K562 (cell line): ENCODE measurements at regions not wholly inside any gene's neighbourhood (a gene's known extent, or its start where the extent isn't known, plus 50 kb on each side); places are given as distances from the start of the nearest gene placed in this dataset.

ENCODE experiments used
- ATAC-seq: fragments of 200-7000 bp; cut with Tn5 transposase; 3 replicates; pipeline ENCODE4 v1.9.1; 2020; ENCODE audit warnings: moderate library complexity
- BruUV-seq: library from RNA; stranded (reverse); fragments of 400-500 nt; replicated peaks from 2 replicates; lab custom pipeline; 2021; lab: Mats Ljungman, UMichigan
- CTCF ChIA-PET: fragments of 300-600 bp; formaldehyde crosslinking; extraction: SDS; loops from one replicate; lab custom pipeline; 2021; ENCODE audit warnings: low intra/inter-chr PET ratio; lab: Yijun Ruan, JAX
- POLR2A ChIA-PET: fragments of 300-600, 350-650 bp; sonication (Branson Sonifier 250); formaldehyde crosslinking; extraction: SDS; loops from one replicate; lab custom pipeline; 2021; ENCODE audit warnings: antibody characterized with exemption, inconsistent platforms; lab: Yijun Ruan, JAX
- DNase-seq, 4 experiments: peaks; one replicate each; pipeline versions ENCODE4 v3.0.0 to v3.0.0-alpha.2; 2011 to 2018; ENCODE audit warnings: low spot score in 3 of 4, mixed read lengths in 3 of 4; ENCODE audit errors: extremely low read depth in 1 of 4
- FAIRE-seq: peaks from 2 replicates; lab custom pipeline; 2011; peaks lifted over from hg19 to GRCh38; lab: Jason Lieb, UNC
- H2AFZ ChIP-seq: 2 replicates; pipeline ENCODE4 v1.6.0; 2011; ENCODE audit warnings: low read depth, low read length, control low read depth, inconsistent platforms
- H3K27ac ChIP-seq: fragments of 200-600 bp; 3 replicates; pipeline ENCODE4 v1.8.0; 2011; ENCODE audit warnings: low read depth, mild to moderate bottlenecking, control low read depth, inconsistent platforms, low read length, moderate library complexity, mixed read lengths; ENCODE audit errors: extremely low read depth
- H3K27me3 ChIP-seq, 2 experiments: fragments of 300-600 bp in 1 of 2; 2 replicates in 1 of 2; 3 replicates in 1 of 2; pipeline versions ENCODE4 v1.6.0 to v1.8.0; 2011; ENCODE audit warnings: inconsistent platforms in 2 of 2, low read length in 2 of 2, mild to moderate bottlenecking in 1 of 2, mixed read lengths in 1 of 2, moderate library complexity in 1 of 2; ENCODE audit not compliant: control insufficient read depth in 2 of 2, insufficient read depth in 2 of 2
- H3K36me3 ChIP-seq: fragments of 300-600 bp; 3 replicates; pipeline ENCODE4 v1.8.0; 2011; ENCODE audit warnings: mild to moderate bottlenecking, low read length, inconsistent platforms; ENCODE audit not compliant: control insufficient read depth, insufficient read depth
- H3K4me1 ChIP-seq, 2 experiments: fragments of 200-600 bp in 1 of 2; replicated peaks in 1 of 2; 2 replicates in 1 of 2; 3 replicates in 1 of 2; pipeline versions ENCODE4 v1.5.1 to v1.8.0; 2011; ENCODE audit warnings: inconsistent platforms in 2 of 2, low read length in 2 of 2, mild to moderate bottlenecking in 1 of 2, mixed read lengths in 1 of 2, moderate library complexity in 1 of 2; ENCODE audit not compliant: control insufficient read depth in 2 of 2, insufficient read depth in 2 of 2
- H3K4me2 ChIP-seq: 2 replicates; pipeline ENCODE4 v1.6.1; 2011; ENCODE audit warnings: low read length, control low read depth, inconsistent platforms, mixed read lengths; ENCODE audit not compliant: insufficient read depth
- H3K4me3 ChIP-seq: fragments of 200-600 bp; sonication (generic), shearing (Covaris generic); 2 replicates; pipeline ENCODE4 v1.5.1; 2016; ENCODE audit warnings: control low read depth, inconsistent platforms
- H3K79me2 ChIP-seq: fragments of 200-600 bp; 3 replicates; pipeline ENCODE4 v1.8.0; 2011; ENCODE audit warnings: low read length, inconsistent platforms; ENCODE audit not compliant: control insufficient read depth, insufficient read depth
- H3K9ac ChIP-seq, 2 experiments: 2 replicates each; pipeline versions ENCODE4 v1.6.0 to v1.6.1; 2011; ENCODE audit warnings: low read depth in 2 of 2, low read length in 2 of 2, control low read depth in 1 of 2, inconsistent platforms in 1 of 2, mild to moderate bottlenecking in 1 of 2, mixed read lengths in 1 of 2; ENCODE audit not compliant: insufficient read depth in 1 of 2
- H3K9me1 ChIP-seq: one replicate; pipeline ENCODE4 v1.6.0; 2011; ENCODE audit warnings: inconsistent platforms, mild to moderate bottlenecking, low read length, moderate library complexity; ENCODE audit not compliant: control insufficient read depth, insufficient read depth
- H3K9me3 ChIP-seq: replicated peaks from 2 replicates; pipeline ENCODE4 v1.5.1; 2011; ENCODE audit warnings: low read depth, low read length, inconsistent platforms; ENCODE audit not compliant: control insufficient read depth, insufficient read depth
- H4K20me1 ChIP-seq: replicated peaks from 2 replicates; pipeline ENCODE4 v1.6.1; 2011; ENCODE audit warnings: low read length, inconsistent platforms, mixed read lengths; ENCODE audit not compliant: control insufficient read depth, insufficient read depth
- BCOR ChIP-seq: fragments of 450-650 bp; IDR thresholded peaks from 2 replicates; pipeline ENCODE4 v1.6.1; 2016
- RBM25 ChIP-seq: fragments of 200-400 bp; formaldehyde crosslinking; IDR thresholded peaks from 2 replicates; pipeline ENCODE4 v1.6.1; 2018; ENCODE audit warnings: low read length, low read depth, moderate library complexity; ENCODE audit not compliant: severe bottlenecking
- SPI1 ChIP-seq: IDR thresholded peaks from 2 replicates; pipeline ENCODE4 v1.6.1; 2011; ENCODE audit warnings: low read depth, low read length, control low read depth, borderline replicate concordance
- TCF7L2 ChIP-seq: fragments of 150-350 bp; IDR thresholded peaks from 2 replicates; pipeline ENCODE4 v1.6.1; 2016; ENCODE audit warnings: low read depth, mild to moderate bottlenecking, low read length, moderate library complexity
- ZNF280A ChIP-seq: fragments of 450-650 bp; IDR thresholded peaks from 2 replicates; pipeline ENCODE4 v1.6.1; 2018; ENCODE audit warnings: mild to moderate bottlenecking, low read depth; ENCODE audit not compliant: partially characterized antibody
- WGBS: fragments of 100-300 bp; shearing (Covaris generic); methylation state at CpG from one replicate; pipeline ENCODE4 v1.1.6; 2016; ENCODE audit warnings: low coverage, mixed read lengths; ENCODE audit not compliant: insufficient coverage; ENCODE audit errors: missing lambda C conversion rate; 5-methylcytosine and 5-hydroxymethylcytosine counted together
- in situ Hi-C: fragments of 300-500 bp; cut with MboI; formaldehyde crosslinking; loops from 4 replicates; pipeline ENCODE4 v1.15.0; 2018; ENCODE audit warnings: inconsistent platforms, mixed read lengths
- intact Hi-C: fragments of 100-400 bp; cut with micrococcal nuclease; formaldehyde crosslinking; loops from 2 replicates; pipeline ENCODE4 v1.14.2; 2022

GRCh38 chr6:135606392-135606791, 108.9 kb upstream of the AHI1 start:
- in situ Hi-C loops, result no loop called here
- WGBS, result 0% methylated on average over 2 of the region's 2 CpGs
- POLR2A ChIA-PET, result no interaction called here

GRCh38 chr6:135608031-135608430, 110.5 kb upstream of the AHI1 start:
- ATAC-seq (no peak), FAIRE-seq (no peak), DNase-seq (no peak)
- H3K9me1 ChIP-seq, result no peaks in the 10 kb centered on the region
- H3K79me2 ChIP-seq, result no peaks in the 10 kb centered on the region
- WGBS, result 2% methylated on average over 3 of the region's 3 CpGs
- H3K4me1 ChIP-seq, result no peaks in the 10 kb centered on the region
- intact Hi-C loops (no loop called here), in situ Hi-C loops (no loop called here)
- H3K4me3 ChIP-seq, result no peak overlapping the region
- no peaks in the 10 kb centered on the region for H3K9me3 ChIP-seq
- TF ChIP-seq ZNF280A (no peak), RBM25 (peak; percentile 90), BCOR (0 out of 2 replicates have a peak, but pooled peaks have one; percentile 28)
- ChIA-PET POLR2A (interaction anchor here (0.6 kb wide), 1 partner anchor 13 kb away, joined by 3 read pairs; no protein-coding TSS in a partner anchor), CTCF (no interaction called here)
- no peaks in the 10 kb centered on the region for H3K36me3 ChIP-seq
- H3K9ac ChIP-seq, result no peak overlapping the region
- no peak overlapping the region for H2AFZ ChIP-seq
- H3K27me3 ChIP-seq, result peaks cover 7 to 17% of the 10 kb centered on the region in 2 experiments; a peak in 3 of 5 replicates
- BruUV-seq, result no TSS peak
- H3K4me2 ChIP-seq, result no peak overlapping the region
- no peaks in the 10 kb centered on the region for H4K20me1 ChIP-seq
- no peak overlapping the region for H3K27ac ChIP-seq

More at GRCh38 chr6:135606392-135606791, 108.9 kb upstream of the AHI1 start:
- ATAC-seq (no peak), FAIRE-seq (no peak), DNase-seq (no peak)
- Histone ChIP-seq H3K9me3 (no peaks in the 10 kb centered on the region), H3K9ac (no peak overlapping the region), H3K27me3 (peaks cover 7 to 21% of the 10 kb centered on the region in 2 experiments; a peak in 3 of 5 replicates), H3K36me3 (no peaks in the 10 kb centered on the region), H3K27ac (no peak overlapping the region), H3K4me1 (no peaks in the 10 kb centered on the region), H3K9me1 (no peaks in the 10 kb centered on the region), H4K20me1 (no peaks in the 10 kb centered on the region), H3K79me2 (no peaks in the 10 kb centered on the region), H3K4me3 (no peak overlapping the region), H2AFZ (no peak overlapping the region), H3K4me2 (no peak overlapping the region)
- TF ChIP-seq TCF7L2 (no peak), SPI1 (no peak)
- CTCF ChIA-PET, result no interaction called here
- intact Hi-C loops, result no loop called here
- BruUV-seq, result no TSS peak
